Gastroesophageal sphincter (tissue), 4 donors: ENCODE measurements at regions not wholly inside any gene's neighbourhood (a gene's known extent, or its start where the extent isn't known, plus 50 kb on each side); places are given as distances from the start of the nearest gene placed in this dataset.

Source experiments
- ATAC-seq: fragments of 150-250 bp; one replicate; pipeline ENCODE4 v1.9.1; 2016; ENCODE audit warnings: mild to moderate bottlenecking, moderate library complexity
- H3K27ac ChIP-seq, 4 donors: fragments of 200-600 bp; sonication (generic) in 3 of 4; 1 replicate in 3 of 4; 2 replicates in 1 of 4; pipeline ENCODE4 v1.5.1; 2016 to 2019
- H3K27me3 ChIP-seq: fragments of 200-600 bp; sonication (generic); one replicate; pipeline ENCODE4 v1.5.1; 2019
- H3K36me3 ChIP-seq, 2 donors: fragments of 200-600 bp; sonication (generic); one replicate each; pipeline ENCODE4 v1.5.1; 2019; ENCODE audit warnings: control low read depth in 1 of 2
- H3K4me1 ChIP-seq, 3 donors: fragments of 200-600 bp; sonication (generic); 1 replicate in 2 of 3; 2 replicates in 1 of 3; pipeline ENCODE4 v1.5.1; 2016 to 2019; ENCODE audit warnings: control low read depth in 2 of 3
- H3K4me3 ChIP-seq, 2 donors: fragments of 200-600 bp; sonication (generic); one replicate each; pipeline ENCODE4 v1.5.1; 2019; ENCODE audit warnings: mild to moderate bottlenecking in 1 of 2, moderate library complexity in 1 of 2
- H3K9me3 ChIP-seq, 3 donors: fragments of 200-600 bp; sonication (generic); one replicate each; pipeline ENCODE4 v1.5.1; 2017 to 2019; ENCODE audit warnings: control low read depth in 2 of 3
- EP300 ChIP-seq: sonication (generic); formaldehyde crosslinking; IDR thresholded peaks from one replicate; pipeline ENCODE4 v1.6.1; 2017; ENCODE audit warnings: antibody characterized with exemption, mild to moderate bottlenecking
- POLR2A ChIP-seq, 2 donors: fragments of 450-650 bp; IDR thresholded peaks; one replicate each; pipeline ENCODE4 v1.6.1; 2017; ENCODE audit warnings: antibody characterized with exemption in 2 of 2, mild to moderate bottlenecking in 2 of 2, moderate library complexity in 1 of 2
- POLR2AphosphoS5 ChIP-seq: sonication (generic); formaldehyde crosslinking; IDR thresholded peaks from one replicate; pipeline ENCODE4 v1.6.1; 2017; ENCODE audit warnings: antibody characterized with exemption
- WGBS, 2 donors: methylation state at CpG; one replicate each; pipeline ENCODE4 v1.1.5; 2018; ENCODE audit warnings: low coverage in 1 of 2; 5-methylcytosine and 5-hydroxymethylcytosine counted together
- TF ChIP-seq, protein P1 (sequence below), 4 experiments: fragments of 200-600 bp in 2 of 4; fragments of 450-650 bp in 2 of 4; sonication (generic) in 1 of 4; IDR thresholded peaks; one replicate each; pipeline ENCODE4 v1.5.1; 2017 to 2019; ENCODE audit warnings: antibody characterized with exemption in 4 of 4, mild to moderate bottlenecking in 2 of 4, moderate library complexity in 2 of 4

- no CpG with 5 or more reads among the region's 2 CpGs for WGBS, 2 donors
- peaks cover 6% of the 10 kb centered on the region for H3K27me3 ChIP-seq
- no peaks in the 10 kb centered on the region for H3K36me3 ChIP-seq
- no peak overlapping the region for H3K4me3 ChIP-seq
- H3K27ac ChIP-seq, result no peak overlapping the region
- no peaks in the 10 kb centered on the region for H3K4me1 ChIP-seq
- peak; percentile 36 for ATAC-seq
- TF ChIP-seq, protein P1, sequence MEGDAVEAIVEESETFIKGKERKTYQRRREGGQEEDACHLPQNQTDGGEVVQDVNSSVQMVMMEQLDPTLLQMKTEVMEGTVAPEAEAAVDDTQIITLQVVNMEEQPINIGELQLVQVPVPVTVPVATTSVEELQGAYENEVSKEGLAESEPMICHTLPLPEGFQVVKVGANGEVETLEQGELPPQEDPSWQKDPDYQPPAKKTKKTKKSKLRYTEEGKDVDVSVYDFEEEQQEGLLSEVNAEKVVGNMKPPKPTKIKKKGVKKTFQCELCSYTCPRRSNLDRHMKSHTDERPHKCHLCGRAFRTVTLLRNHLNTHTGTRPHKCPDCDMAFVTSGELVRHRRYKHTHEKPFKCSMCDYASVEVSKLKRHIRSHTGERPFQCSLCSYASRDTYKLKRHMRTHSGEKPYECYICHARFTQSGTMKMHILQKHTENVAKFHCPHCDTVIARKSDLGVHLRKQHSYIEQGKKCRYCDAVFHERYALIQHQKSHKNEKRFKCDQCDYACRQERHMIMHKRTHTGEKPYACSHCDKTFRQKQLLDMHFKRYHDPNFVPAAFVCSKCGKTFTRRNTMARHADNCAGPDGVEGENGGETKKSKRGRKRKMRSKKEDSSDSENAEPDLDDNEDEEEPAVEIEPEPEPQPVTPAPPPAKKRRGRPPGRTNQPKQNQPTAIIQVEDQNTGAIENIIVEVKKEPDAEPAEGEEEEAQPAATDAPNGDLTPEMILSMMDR (IDR thresholded peaks at IDR 0.05), result no peak
- no peak for TF ChIP-seq EP300
- no peak for TF ChIP-seq POLR2AphosphoS5
- H3K9me3 ChIP-seq, result no peaks in the 10 kb centered on the region
These were observed 177.5 kb upstream of the CDH8 start for GRCh38 chr16:62213763-62214162.

- peaks cover 2% of the 10 kb centered on the region for H3K27me3 ChIP-seq
- H3K36me3 ChIP-seq, result no peaks in the 10 kb centered on the region
- WGBS, 2 donors, result 50 to 62% methylated on average over 2 to 4 of the region's 4 CpGs
- no peak for ATAC-seq
- H3K4me3 ChIP-seq, result no peak overlapping the region
- TF ChIP-seq POLR2A (IDR thresholded peaks at IDR 0.05), result no peak
- no peak for TF ChIP-seq POLR2AphosphoS5
- TF ChIP-seq, protein P1 (IDR thresholded peaks at IDR 0.05), result no peak
- TF ChIP-seq EP300, result no peak
- no peaks in the 10 kb centered on the region for H3K4me1 ChIP-seq
- H3K27ac ChIP-seq, result no peak overlapping the region
- H3K9me3 ChIP-seq, result no peaks in the 10 kb centered on the region
These were observed 172.7 kb upstream of the CDH8 start for GRCh38 chr16:62208934-62209333.

DNA sequence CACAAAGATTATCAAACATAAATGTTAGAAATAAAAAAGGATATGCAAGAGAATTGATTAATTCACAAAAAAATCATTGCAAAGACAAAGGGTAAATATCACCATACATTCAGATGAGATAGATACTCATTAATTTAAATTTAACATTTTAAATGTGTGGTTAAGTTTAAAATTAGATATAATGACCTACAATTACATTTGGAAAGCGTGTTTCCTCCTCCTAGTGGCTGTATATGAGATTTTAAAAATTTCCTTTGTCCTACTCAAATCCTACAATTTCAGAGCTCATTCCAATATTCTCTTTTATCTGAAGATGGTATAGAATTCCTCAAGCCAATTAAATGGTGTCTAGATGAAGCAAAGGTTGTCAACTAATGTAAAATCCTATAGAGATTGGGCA lies 169.2 kb upstream of the CDH8 start:
- H3K36me3 ChIP-seq, result no peaks in the 10 kb centered on the region
- no peak overlapping the region for H3K27ac ChIP-seq
- ATAC-seq, result no peak
- no peaks in the 10 kb centered on the region for H3K9me3 ChIP-seq
- no peaks in the 10 kb centered on the region for H3K27me3 ChIP-seq
- 0 to 43% methylated on average over 1 of the region's 1 CpG for WGBS, 2 donors
- TF ChIP-seq POLR2A (IDR thresholded peaks at IDR 0.05), result no peak
- TF ChIP-seq, protein P1 (IDR thresholded peaks at IDR 0.05), result no peak
- H3K4me1 ChIP-seq, result no peaks in the 10 kb centered on the region
- H3K4me3 ChIP-seq, result no peak overlapping the region

GRCh38 chr16:62201911-62202310 lies 165.7 kb upstream of the CDH8 start:
- Histone ChIP-seq H3K27me3 (no peaks in the 10 kb centered on the region), H3K4me3 (no peak overlapping the region), H3K27ac (no peak overlapping the region), H3K36me3 (no peaks in the 10 kb centered on the region), H3K9me3 (no peaks in the 10 kb centered on the region), H3K4me1 (no peaks in the 10 kb centered on the region)
- no peak for TF ChIP-seq EP300
- TF ChIP-seq POLR2AphosphoS5, result no peak
- no peak for TF ChIP-seq POLR2A (IDR thresholded peaks at IDR 0.05)
- TF ChIP-seq, protein P1 (IDR thresholded peaks at IDR 0.05), result no peak
- ATAC-seq, result no peak
- 85 to 94% methylated on average over 3 to 8 of the region's 8 CpGs for WGBS, 2 donors

GRCh38 chr16:62194828-62195227 lies 158.6 kb upstream of the CDH8 start:
- Histone ChIP-seq H3K36me3 (no peaks in the 10 kb centered on the region), H3K27ac (no peak overlapping the region), H3K27me3 (no peaks in the 10 kb centered on the region), H3K9me3 (no peaks in the 10 kb centered on the region), H3K4me3 (no peak overlapping the region), H3K4me1 (no peaks in the 10 kb centered on the region)
- TF ChIP-seq POLR2A (IDR thresholded peaks at IDR 0.05), result no peak
- TF ChIP-seq, protein P1 (IDR thresholded peaks at IDR 0.05), result no peak
- TF ChIP-seq EP300, result no peak
- no peak for TF ChIP-seq POLR2AphosphoS5
- WGBS, 2 donors, result 53 to 55% methylated on average over 3 of the region's 3 CpGs
- no peak for ATAC-seq
